Coronary artery (tissue), 2 donors: ENCODE measurements at regions not wholly inside any gene's neighbourhood (a gene's known extent, or its start where the extent isn't known, plus 50 kb on each side); places are given as distances from the start of the nearest gene placed in this dataset.

ENCODE experiments used
- DNase-seq: peaks from one replicate; pipeline ENCODE4 v3.0.0-alpha.2; 2017; ENCODE audit warnings: low spot score
- H3K27ac ChIP-seq, 2 donors: fragments of 200-600 bp; sonication (generic); one replicate each; pipeline ENCODE4 v1.5.1; 2016 to 2019
- H3K4me3 ChIP-seq: fragments of 200-600 bp; sonication (generic); 2 replicates; pipeline ENCODE4 v1.5.1; 2016; ENCODE audit warnings: mild to moderate bottlenecking, moderate library complexity
- TF ChIP-seq, protein P1 (sequence below): fragments of 200-600 bp; sonication (generic); IDR thresholded peaks from one replicate; pipeline ENCODE4 v1.5.1; 2019; ENCODE audit warnings: antibody characterized with exemption

DNA sequence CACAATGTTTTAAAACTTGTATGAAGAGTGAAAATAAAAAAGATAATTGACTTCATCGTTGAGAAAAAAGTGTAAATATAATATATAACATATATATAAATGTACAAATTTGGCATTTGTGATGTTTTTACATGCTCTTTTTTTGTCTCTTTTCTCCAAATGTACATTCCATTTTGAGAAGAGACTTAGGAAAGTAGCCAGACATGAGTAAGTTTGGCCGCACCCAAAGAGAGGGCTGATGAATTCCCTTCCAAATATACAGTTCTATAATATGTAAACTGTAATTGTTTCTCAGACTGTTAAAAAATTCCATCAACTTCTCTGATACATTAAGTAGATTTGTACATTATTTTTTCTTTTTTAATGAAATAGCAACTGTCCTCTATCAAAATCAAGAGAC is 193.2 kb upstream of the MAP3K1 start:
- TF ChIP-seq, protein P1, sequence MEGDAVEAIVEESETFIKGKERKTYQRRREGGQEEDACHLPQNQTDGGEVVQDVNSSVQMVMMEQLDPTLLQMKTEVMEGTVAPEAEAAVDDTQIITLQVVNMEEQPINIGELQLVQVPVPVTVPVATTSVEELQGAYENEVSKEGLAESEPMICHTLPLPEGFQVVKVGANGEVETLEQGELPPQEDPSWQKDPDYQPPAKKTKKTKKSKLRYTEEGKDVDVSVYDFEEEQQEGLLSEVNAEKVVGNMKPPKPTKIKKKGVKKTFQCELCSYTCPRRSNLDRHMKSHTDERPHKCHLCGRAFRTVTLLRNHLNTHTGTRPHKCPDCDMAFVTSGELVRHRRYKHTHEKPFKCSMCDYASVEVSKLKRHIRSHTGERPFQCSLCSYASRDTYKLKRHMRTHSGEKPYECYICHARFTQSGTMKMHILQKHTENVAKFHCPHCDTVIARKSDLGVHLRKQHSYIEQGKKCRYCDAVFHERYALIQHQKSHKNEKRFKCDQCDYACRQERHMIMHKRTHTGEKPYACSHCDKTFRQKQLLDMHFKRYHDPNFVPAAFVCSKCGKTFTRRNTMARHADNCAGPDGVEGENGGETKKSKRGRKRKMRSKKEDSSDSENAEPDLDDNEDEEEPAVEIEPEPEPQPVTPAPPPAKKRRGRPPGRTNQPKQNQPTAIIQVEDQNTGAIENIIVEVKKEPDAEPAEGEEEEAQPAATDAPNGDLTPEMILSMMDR = no peak
- H3K4me3 ChIP-seq = no peak overlapping the region
- no peak for DNase-seq
- no peak overlapping the region for H3K27ac ChIP-seq

DNA sequence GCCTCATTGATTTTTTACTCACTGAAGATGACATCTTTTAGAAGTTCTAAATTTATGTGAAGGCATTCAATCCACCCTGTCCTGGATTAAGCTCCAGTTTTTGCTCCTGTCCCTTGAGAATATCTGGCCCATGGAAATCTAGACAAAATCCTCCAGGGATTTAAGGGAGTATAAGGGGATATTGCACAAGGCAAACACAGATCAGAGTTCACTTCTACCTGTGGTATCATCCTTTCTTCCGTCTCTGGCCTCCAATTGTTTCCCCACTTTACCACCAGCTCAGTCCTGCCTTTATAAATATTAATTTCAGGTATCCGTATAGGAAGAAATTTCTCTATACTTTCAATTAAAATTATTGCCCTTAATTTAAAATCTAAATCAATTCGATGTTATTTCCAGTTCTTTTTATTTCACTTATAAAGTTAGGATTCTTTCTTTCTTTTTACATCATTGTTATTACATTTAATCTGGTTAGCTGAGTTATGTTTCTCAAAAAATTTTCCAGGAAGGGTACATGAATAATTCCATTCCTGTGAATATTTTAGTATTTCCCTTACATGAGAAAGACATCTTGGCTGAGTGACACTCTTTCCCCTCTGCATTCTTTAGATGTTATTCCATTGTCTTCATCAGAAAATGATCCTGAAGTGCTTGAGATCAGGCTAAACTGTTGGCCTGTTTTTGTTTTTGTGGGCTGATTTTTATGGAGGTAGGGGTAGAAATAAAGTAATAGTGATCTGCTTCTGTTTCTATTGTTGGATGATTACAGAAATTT is 194.3 kb upstream of the MAP3K1 start:
- Histone ChIP-seq H3K4me3 (no peak overlapping the region), H3K27ac (no peak overlapping the region)
- TF ChIP-seq, protein P1 = no peak
- no peak for DNase-seq

DNA sequence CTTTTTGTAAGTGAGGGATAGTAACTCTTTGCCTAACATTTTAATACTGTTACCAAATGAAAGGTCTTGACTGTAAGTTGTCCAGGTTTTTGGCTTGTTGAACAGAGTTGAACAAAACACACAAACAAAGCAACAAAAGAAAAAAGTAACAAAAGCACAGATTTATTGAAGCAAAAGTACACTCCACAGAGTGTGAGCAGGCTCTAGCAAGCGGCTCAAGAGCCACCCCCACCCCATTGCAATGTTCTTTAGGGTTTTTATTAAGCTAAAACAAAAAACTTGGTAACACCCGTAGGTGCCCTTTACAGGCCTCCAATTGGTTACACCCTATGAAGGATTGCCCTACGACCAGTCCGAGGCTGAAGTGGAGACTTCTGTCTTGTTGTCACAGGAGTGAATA is 197.4 kb upstream of the MAP3K1 start:
- no peak overlapping the region for H3K27ac ChIP-seq
- H3K4me3 ChIP-seq = no peak overlapping the region
- TF ChIP-seq, protein P1 = no peak
- DNase-seq = no peak

DNA sequence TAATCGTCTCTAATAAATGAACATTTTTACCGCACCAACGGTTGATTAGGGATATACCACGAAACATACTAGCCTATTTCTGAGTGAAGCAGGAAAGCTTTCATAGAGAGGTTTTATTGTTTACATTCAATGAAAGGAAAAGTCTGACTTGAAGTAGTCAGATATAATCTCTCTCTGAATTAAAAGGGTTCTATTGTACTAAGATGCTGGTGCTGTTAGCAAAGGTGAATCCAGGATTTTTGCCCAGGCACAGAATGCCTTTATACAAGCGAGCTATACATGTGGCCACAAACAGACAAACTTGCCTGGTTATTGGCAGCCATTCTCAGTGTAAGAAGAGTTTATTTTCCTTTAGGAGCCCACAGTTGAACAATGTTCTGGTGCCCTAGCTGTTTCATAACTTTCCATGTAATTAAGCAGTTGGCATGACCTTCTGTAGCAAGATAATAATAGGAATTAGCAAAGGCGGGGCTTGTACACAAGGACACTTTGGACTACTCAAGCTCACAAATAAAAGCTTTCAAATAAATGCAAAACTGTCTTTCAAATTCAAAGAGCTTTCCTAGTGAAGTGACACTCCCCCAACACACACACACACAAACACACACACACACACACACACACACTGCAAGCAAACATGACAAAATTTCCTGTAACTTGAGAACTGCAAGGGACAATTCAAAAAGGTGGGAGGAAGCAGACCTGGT is 198.7 kb upstream of the MAP3K1 start:
- no peak for DNase-seq
- no peak overlapping the region for H3K27ac ChIP-seq
- TF ChIP-seq, protein P1 = no peak
- no peak overlapping the region for H3K4me3 ChIP-seq

DNA sequence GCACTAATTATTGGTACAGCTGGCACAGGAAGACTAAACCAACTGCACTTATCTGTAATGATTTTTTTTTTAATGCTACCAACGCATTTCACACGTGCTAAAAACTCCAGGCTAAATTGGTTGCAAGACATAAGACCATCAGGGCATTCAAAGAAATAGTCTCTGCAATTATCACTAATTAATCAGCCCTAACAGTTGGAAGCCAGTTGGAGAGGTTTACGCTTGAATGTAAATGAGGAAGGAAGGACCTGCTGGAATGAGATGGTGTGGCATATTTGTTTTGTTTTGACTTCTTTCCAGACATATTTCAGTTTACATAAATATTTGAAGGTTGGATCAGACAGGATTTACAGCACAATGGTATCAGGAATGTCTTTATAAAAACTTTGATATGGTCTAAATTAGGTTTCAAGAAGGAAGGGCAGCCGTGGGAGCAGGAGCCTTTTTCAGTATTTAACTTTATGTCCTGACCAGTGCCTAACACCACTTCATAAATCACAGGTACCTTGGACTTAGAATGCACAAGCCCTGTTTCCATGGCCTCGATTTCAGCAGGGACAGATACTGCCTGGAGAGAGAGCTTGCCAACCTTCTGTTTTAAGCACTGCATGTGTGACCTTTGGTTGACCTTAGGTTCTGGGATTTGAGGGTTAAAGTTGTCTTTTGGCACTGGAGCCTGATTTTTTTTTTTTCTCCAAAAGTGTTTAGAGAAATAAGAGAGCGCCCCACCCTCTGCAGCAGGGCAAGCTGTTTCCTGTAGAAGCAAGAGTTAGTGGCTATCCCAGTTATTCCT is 199.8 kb upstream of the MAP3K1 start:
- H3K27ac ChIP-seq = no peak overlapping the region
- DNase-seq = no peak
- TF ChIP-seq, protein P1 = no peak
- no peak overlapping the region for H3K4me3 ChIP-seq

DNA sequence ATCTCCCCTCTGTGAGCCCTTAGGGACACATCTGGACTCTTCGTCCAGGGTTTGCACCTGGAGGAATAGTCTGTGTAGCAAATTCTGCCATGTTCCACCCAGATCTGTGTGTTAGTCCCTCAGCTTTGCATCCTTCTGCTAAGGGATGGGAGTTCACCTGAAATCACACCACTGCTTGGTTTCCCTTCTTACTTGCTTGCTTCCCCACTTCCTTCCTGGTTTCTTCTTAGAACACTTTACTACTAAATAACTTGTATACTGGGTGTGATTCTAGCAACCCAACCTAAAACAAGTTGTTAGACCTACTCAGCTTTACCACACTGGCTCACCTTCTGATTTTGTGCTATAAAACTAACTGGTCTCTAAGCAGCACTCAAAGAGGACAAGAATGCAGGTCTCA is 202.6 kb upstream of the MAP3K1 start:
- H3K4me3 ChIP-seq = no peak overlapping the region
- no peak for DNase-seq
- TF ChIP-seq, protein P1 = no peak
- H3K27ac ChIP-seq = no peak overlapping the region
